GM12872 (cell line): ENCODE measurements at regions not wholly inside any gene's neighbourhood (a gene's known extent, or its start where the extent isn't known, plus 50 kb on each side); places are given as distances from the start of the nearest gene placed in this dataset.

ENCODE experiments used
- TF ChIP-seq, protein P1 (sequence below): IDR thresholded peaks from 3 replicates; pipeline ENCODE4 v1.5.1; 2011; ENCODE audit warnings: low read depth, mild to moderate bottlenecking, low read length, moderate library complexity; ENCODE audit not compliant: insufficient read depth

DNA sequence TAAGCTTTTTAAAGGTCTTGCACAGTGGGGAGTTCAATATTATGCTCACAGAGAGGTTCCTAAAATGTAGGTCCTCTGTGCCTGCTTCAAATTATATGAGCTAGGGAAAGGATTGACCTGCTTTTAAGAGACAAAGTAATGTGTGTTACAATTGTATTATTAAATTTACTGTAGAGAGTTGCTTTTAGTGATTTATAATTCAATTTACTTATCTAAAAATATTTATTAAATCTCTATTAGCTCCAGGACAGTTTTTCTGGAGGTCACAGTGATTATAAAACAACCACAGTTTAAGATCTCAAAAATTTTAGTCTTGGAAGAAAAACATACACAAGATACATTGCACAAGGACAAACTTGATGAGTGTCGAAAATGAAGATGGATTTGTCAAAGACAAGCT is 665.7 kb upstream of the ARPP21 start:
- TF ChIP-seq, protein P1, sequence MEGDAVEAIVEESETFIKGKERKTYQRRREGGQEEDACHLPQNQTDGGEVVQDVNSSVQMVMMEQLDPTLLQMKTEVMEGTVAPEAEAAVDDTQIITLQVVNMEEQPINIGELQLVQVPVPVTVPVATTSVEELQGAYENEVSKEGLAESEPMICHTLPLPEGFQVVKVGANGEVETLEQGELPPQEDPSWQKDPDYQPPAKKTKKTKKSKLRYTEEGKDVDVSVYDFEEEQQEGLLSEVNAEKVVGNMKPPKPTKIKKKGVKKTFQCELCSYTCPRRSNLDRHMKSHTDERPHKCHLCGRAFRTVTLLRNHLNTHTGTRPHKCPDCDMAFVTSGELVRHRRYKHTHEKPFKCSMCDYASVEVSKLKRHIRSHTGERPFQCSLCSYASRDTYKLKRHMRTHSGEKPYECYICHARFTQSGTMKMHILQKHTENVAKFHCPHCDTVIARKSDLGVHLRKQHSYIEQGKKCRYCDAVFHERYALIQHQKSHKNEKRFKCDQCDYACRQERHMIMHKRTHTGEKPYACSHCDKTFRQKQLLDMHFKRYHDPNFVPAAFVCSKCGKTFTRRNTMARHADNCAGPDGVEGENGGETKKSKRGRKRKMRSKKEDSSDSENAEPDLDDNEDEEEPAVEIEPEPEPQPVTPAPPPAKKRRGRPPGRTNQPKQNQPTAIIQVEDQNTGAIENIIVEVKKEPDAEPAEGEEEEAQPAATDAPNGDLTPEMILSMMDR: no peak

DNA sequence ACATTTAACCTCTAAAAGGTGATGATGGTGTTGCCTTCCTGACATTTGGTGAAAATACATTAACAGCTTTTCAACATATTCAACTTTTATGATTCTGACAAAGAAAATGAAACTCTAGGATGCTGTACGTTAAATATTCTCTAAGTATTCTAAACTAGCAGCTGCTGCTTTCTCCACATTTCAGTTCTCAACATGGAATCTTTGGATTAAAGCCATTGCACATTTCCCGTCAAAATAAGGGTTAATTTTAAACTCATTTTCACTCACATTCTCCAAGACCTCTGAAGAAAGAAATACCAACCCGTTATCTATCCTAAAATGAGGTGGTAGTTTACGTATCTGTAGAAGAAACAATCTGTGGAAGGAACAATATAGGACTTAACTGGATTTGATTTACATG is 655.7 kb upstream of the ARPP21 start:
- TF ChIP-seq, protein P1: no peak

DNA sequence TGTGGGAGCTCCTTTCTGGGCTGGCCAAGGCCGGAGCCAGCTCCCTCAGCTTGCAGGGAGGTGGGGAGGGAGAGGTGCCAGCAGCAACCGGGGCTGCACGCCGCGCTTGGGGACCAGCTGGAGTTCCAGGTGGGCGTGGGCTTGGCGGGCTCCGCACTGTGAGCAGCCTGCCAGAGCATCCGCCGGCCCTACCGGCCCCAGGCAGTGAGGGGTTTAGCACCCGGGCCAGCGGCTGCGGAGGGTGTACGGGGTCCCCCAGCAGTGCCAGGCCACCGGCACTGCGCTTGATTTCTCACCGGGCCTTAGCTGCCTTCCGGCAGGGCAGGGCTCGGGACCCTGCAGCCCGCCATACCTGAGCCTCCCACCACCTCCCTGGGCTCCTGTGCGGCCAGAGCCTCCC is 651.0 kb upstream of the ARPP21 start:
- TF ChIP-seq, protein P1: no peak

DNA sequence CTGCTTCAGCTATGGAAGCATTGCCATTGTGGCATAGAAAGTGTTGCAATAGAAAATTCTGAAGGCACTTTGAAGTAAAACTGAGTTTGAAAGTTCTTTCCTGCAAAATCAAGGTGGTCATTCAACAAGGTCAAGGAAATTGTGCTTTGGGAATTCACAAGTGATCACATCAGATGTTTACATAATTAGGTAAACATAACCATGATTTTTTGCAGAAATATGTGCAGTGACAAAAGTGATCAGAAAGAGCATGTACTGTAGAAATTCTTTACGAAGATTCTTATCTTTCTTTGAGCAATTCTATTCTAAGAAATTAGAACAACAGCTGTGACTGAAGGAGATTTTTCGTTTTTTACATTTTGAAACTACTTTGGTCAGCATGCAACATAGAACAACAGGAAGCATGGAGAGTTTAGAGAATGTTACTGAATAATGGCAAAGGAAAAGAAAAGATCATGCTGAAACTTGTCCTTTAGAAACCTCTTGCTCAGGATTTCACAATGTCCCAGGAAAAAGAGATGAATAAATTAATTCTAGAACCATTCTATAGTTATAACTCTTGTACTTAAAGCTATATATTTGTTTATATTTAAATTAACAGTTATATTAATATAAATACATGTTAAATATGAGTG is 643.4 kb upstream of the ARPP21 start:
- TF ChIP-seq, protein P1: no peak

DNA sequence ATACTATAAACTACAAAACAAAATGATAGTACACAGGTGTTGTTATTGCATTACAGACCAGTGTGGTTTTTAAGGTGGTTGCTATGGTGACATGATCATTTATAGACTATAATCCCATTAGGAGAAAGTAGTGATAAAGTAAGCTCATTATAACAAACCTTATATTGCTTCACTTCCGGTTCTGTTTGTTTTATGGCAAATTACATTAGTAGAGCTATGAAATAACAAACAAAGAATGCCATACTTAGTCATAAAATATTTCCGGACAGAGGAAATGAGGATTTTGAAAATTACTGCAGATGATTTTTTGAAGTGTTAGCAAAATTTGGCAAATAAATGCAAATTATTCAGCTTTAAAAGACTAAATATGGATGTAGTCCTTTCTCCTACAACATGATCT is 640.4 kb upstream of the ARPP21 start:
- TF ChIP-seq, protein P1: no peak

DNA sequence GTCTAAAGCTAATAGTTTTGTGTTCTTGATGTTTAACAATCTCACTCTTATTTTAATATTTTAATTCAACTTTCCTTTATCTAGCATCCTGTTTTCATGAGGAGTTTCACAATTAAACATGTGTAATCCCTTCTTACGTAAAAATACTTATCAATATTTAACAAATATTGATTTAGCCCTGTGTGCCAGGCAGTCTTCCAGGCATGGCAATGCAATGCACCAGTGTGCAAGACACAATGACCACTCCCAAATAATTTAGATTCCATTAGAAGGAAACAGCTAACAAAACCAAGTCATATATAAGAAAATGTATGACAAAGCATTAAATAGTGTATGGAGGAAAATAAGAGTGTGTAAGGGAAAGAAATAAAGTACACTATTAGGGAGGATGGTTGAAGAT is 627.1 kb upstream of the ARPP21 start:
- TF ChIP-seq, protein P1: no peak

DNA sequence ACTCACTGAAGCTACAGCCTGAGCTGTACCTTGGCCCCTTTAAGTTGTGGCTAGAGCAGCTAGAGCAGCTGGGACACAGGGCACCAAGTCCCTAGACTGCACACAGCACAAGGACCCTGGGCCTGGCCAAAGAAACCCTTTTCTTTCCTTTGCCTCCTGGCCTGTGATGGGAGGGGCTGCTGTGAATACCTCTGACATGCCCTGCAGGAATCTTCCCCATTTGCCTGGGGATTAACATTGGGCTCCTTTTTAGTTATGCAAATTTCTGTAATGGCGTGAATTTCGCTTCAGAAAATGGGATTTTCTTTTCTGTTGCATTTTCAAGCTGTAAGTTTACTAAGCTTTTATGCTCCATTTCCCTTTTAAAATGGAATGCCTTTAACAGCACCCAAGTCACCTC is 611.2 kb upstream of the ARPP21 start:
- TF ChIP-seq, protein P1: no peak
